Urothelium cell line (cell line): ENCODE measurements at regions not wholly inside any gene's neighbourhood (a gene's known extent, or its start where the extent isn't known, plus 50 kb on each side); places are given as distances from the start of the nearest gene placed in this dataset.

Experiments
- DNase-seq: peaks from one replicate; pipeline ENCODE4 v3.0.0; 2011; ENCODE audit warnings: low spot score, mixed read lengths
- FAIRE-seq: peaks from 2 replicates; lab custom pipeline; 2011; peaks lifted over from hg19 to GRCh38; lab: Jason Lieb, UNC

GRCh38 chr6:1482381-1483166 is 93.2 kb downstream of the FOXF2 start:
- FAIRE-seq = no peak
- DNase-seq = no peak

- no peak for FAIRE-seq
Observed at GRCh38 chr6:1485678-1486077, 96.3 kb downstream of the FOXF2 start.

GRCh38 chr6:1486387-1486786 is 97.0 kb downstream of the FOXF2 start:
- DNase-seq (no peak), FAIRE-seq (no peak)

More at GRCh38 chr6:1485678-1486077, 96.3 kb downstream of the FOXF2 start:
- peak; percentile 78 for DNase-seq

DNA sequence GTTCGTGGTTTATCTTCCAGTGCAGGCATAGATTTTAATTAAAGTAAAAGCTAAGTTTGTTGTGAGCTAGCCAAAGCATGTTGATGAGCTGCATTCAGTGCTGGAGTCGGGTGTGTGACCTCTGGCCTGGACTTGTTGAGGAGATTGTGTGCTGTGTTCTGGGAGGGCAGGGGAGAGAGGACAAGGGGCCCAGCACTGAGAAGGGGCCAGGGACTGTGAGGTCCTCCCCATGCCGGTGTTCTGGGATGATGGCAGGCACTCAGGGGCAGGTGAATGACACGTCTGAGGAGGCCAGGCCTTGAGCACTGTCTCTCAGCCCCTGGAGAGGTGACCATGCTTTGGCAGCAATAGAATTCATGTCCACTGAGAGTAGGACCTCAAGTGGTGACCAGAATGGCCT is 97.9 kb downstream of the FOXF2 start:
- DNase-seq (no peak), FAIRE-seq (no peak)

GRCh38 chr6:1491025-1491424 is 101.6 kb downstream of the FOXF2 start:
- DNase-seq (no peak), FAIRE-seq (no peak)

GRCh38 chr6:1491591-1492319 is 102.4 kb downstream of the FOXF2 start:
- FAIRE-seq (no peak), DNase-seq (no peak)

DNA sequence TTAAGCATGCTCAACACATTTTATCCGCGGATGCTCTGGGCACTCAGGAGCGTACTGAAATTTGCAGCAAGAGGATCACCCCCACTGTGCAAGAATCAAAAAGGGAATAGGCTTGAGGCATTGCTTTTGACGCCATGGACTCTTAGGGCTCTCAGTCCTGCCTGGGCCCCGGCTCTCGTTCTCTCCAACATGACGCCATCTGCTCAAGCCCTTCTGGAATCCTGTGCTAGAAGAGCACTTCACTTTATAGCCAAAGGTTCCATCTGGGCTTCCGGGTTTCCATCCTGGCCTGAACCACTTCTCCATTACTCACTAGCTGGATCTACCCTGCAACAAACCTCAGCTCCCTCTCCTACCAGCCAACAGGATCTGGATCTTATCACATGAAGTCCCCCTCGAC is 105.3 kb downstream of the FOXF2 start:
- no peak for DNase-seq
- no peak for FAIRE-seq

DNA sequence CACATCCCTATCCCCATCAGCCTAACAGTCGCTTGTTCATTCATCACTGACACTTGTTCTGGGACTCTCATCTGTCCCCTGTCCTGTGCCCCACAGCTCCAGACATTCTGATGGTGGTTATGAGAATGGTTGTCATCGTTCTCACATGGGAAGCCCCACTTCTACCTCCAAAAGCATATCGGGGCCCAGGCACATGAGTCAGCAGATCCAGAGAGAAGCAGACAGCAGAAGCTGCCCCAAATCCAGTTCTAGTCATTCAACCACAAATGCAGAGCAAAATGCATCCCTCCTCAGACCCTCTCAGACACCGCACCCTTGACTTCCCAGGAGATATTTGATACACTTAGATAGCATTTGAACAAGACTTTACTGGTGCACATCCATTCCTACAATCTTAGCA is 106.0 kb downstream of the FOXF2 start:
- no peak for FAIRE-seq
- DNase-seq = no peak

DNA sequence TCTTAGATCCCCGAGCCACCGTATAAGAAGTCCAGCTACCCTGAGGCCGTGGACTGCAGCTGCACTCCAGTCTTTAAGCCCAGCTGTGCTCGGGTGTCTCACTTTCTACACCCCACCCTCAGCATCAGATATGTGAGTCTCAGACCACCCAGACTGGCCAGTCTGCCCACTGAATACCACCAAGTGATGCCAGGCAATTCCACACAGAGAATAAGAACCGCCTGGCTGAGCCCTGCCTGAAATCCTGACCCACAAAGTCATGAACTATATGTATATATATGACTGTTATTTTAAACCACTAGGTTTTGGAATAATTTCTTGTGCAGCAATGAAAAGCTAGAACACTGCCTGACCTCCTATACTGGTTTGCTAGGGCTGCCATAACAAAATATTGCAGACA is 106.7 kb downstream of the FOXF2 start:
- FAIRE-seq (no peak), DNase-seq (no peak)

DNA sequence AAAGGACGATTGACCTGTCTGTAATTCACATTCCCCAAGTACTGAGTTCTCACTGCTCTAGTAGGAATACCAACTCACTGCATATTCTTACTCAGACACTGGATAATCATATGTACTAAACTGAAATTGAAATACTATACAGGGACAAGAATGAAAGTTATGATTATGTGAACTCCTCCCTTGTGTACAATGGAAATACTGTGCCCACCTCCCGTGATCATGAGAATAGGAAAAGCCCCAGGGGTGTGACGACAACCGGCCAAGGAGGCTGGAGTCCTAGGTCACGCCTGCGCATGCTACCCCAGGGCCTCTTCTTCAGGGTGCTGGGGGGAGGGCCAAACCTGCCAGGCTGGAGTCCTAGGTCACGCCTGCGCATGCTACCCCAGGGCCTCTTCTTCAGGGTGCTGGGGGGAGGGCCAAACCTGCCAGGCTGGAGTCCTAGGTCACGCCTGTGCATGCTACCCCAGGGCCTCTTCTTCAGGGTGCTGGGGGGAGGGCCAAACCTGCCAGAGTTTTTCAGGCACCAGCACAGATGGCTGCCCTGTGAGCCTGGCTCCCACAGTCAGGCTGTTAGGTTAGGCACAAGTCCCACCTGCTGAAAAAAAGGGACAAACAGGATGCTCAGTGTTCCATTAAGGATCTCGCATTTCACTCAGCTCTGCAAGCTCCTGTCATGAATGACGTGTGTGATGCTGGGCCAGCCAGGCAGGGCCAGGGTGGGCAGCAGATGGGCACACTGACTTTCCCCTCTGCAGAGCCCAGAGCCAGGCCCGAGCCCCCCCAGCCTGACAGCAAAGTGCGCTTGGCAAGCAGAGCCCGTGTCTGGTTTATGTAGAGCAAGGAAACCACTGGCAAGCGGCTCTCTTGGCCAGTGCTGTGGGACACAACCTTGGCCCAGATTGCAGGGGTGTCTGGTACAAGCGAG is 107.7 kb downstream of the FOXF2 start:
- FAIRE-seq = no peak
- no peak for DNase-seq

- FAIRE-seq = no peak
- DNase-seq = no peak
Observed at GRCh38 chr6:1497761-1498105, 108.4 kb downstream of the FOXF2 start.

GRCh38 chr6:1498491-1499113 is 109.2 kb downstream of the FOXF2 start:
- no peak for FAIRE-seq
- no peak for DNase-seq

DNA sequence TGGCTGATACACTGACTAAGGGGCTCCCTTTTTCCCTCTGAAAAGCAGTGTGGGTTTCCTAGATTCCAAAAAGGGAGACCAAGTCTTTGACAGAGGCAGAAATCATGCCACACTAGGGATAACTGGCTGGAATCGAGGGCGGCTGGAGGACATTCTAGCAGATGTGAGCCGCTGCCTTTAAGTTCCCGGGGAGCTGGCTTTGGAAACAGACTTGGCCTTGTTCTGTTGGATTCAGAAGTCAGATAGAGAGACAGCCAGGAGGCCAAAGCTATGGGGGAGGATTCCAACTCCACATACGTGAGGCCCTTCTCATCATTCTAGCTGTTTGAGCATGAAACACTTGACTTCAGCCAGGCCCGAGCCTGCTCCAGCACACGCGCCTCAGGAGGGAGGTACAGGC is 109.9 kb upstream of the FOXC1 start:
- FAIRE-seq = no peak
- DNase-seq = no peak

DNA sequence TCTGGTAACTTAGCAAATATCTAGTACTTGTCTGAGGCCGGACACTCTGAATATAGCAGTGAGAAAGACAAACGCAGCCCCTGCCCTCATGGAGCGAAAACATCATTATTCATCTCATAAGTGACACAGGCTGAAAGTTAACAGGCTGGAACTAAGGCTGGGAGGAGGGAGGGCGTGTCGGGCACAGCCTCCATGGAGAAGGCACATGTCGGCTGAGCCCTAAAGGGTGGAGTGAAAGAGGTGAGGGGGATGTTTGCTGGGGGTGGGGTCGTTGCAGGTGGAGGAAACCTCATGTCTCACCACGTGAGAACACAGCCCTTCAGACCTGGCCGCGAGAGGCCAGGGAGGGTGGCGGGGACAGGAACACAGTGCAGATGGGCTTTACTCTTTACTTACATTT is 108.8 kb upstream of the FOXC1 start:
- no peak for FAIRE-seq
- DNase-seq = no peak

DNA sequence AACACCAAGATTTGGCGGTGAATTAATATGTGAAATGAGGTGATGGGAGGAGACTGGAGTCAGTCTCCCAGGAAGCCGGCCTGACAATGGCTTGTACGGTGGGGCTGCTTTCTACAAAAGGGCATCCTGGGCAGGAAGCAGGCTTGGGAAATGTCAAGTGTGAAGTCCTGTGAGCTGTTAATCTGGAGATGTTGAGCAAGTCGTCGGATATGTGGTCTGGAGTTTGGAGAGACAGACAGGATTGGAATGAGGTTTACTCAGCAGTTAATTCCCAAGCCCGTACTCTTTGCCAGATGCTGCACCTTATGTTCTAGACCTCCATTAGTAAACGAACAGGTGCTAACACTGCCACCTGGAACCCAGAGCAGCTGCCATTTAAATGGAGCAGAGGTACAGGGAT is 107.7 kb upstream of the FOXC1 start:
- DNase-seq = no peak
- FAIRE-seq = no peak

DNA sequence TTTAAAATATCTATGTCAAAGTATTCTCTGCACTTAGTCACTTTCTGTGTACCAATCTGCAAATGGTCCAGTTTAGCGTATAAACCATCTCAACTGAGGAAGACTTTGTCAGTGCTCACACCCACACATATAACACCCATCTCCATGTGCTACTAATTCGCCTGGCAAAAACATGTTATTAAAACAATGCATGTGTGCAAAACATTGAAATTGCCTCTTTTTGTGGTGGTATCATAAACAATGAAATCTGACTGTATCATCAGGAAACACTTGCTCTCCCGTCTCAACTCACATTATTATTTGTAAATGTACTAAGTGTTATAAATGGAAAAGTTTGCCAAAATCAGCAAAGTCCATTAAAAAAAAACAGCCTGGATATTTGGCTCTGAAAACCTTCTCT is 105.9 kb upstream of the FOXC1 start:
- FAIRE-seq (no peak), DNase-seq (no peak)

GRCh38 chr6:1504465-1504864 is 105.2 kb upstream of the FOXC1 start:
- FAIRE-seq (no peak), DNase-seq (no peak)

- FAIRE-seq (no peak), DNase-seq (no peak)
Observed at GRCh38 chr6:1507251-1507650, 102.5 kb upstream of the FOXC1 start.

GRCh38 chr6:1509241-1509640 is 100.5 kb upstream of the FOXC1 start:
- FAIRE-seq (no peak), DNase-seq (no peak)

DNA sequence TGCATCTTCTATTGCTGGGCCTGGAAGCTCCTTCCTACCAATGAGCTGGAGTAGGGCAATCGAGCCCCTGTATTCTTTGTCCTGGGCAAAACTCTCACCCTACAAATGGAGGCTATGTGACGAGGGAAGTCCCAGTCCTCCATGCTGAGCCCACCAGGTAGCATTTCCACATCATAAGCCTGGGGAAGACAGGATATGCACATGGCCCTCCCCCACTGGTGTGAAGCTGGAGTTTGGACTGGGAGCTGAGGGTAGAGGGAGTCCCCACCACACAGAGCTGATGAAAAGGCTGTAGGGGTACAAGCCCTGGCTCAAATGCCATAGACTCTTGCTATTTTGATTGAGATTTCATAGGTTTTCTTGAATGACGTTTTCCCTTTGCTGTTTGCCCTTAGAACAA is 99.5 kb upstream of the FOXC1 start:
- FAIRE-seq = no peak

GRCh38 chr6:1513215-1513780 is 96.4 kb upstream of the FOXC1 start:
- no peak for DNase-seq
- no peak for FAIRE-seq

More for the DNA sequence above, 99.5 kb upstream of the FOXC1 start:
- DNase-seq = no peak
